ENCODE measurements at regions not wholly inside any gene's neighbourhood (a gene's known extent, or its start where the extent isn't known, plus 50 kb on each side); places are given as distances from the start of the nearest gene placed in this dataset.

- Histone ChIP-seq H3K36me3 (ENCODE audit: insufficient read depth, low read length) (no peaks in the 10 kb centered on the region), H3K9me3 (ENCODE audit: low read length) (no peaks in the 10 kb centered on the region), H3K4me3 (ENCODE audit: low read depth in 1 of 2, low read length in 2 of 2) (no peak overlapping the region), H3K4me1 (ENCODE audit: insufficient read depth, low read length) (no peaks in the 10 kb centered on the region), H3K9ac (ENCODE audit: low read length) (no peak overlapping the region), H3K27ac (ENCODE audit: low read depth, low read length) (no peak overlapping the region), H3K27me3 (ENCODE audit: control insufficient read depth in 1 of 2, insufficient read depth in 2 of 2, low read length in 2 of 2) (no peaks in the 10 kb centered on the region)
These were observed 404.4 kb upstream of the PDE3A start for GRCh38 chr12:19963972-19964371.

DNA sequence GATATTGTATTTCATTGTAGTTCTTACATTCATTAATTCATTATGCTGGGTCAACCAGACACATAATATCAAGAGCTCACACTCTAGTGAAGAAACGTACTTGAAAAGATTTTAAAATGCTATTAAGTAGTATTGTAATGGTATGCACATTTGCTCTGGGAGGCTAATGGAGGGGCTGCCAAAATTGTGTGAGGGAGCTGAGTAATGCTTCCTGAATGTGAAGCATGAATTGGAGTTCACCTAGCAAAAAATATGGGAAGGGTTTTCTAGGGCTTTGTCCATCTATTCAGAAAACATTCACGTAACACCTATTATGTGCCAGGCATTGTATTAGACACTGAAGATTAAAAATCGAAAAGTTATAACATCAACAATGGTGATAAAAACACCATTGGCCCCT is 403.8 kb upstream of the PDE3A start:
- H3K27me3 ChIP-seq (ENCODE audit: control insufficient read depth in 1 of 2, insufficient read depth in 2 of 2, low read length in 2 of 2), result no peaks in the 10 kb centered on the region
- no peak overlapping the region for H3K27ac ChIP-seq (ENCODE audit: low read depth, low read length)
- H3K9me3 ChIP-seq (ENCODE audit: low read length), result no peaks in the 10 kb centered on the region
- no peaks in the 10 kb centered on the region for H3K36me3 ChIP-seq (ENCODE audit: insufficient read depth, low read length)
- no peak overlapping the region for H3K9ac ChIP-seq (ENCODE audit: low read length)
- no peak overlapping the region for H3K4me3 ChIP-seq (ENCODE audit: low read depth in 1 of 2, low read length in 2 of 2)
- H3K4me1 ChIP-seq (ENCODE audit: insufficient read depth, low read length), result no peaks in the 10 kb centered on the region

DNA sequence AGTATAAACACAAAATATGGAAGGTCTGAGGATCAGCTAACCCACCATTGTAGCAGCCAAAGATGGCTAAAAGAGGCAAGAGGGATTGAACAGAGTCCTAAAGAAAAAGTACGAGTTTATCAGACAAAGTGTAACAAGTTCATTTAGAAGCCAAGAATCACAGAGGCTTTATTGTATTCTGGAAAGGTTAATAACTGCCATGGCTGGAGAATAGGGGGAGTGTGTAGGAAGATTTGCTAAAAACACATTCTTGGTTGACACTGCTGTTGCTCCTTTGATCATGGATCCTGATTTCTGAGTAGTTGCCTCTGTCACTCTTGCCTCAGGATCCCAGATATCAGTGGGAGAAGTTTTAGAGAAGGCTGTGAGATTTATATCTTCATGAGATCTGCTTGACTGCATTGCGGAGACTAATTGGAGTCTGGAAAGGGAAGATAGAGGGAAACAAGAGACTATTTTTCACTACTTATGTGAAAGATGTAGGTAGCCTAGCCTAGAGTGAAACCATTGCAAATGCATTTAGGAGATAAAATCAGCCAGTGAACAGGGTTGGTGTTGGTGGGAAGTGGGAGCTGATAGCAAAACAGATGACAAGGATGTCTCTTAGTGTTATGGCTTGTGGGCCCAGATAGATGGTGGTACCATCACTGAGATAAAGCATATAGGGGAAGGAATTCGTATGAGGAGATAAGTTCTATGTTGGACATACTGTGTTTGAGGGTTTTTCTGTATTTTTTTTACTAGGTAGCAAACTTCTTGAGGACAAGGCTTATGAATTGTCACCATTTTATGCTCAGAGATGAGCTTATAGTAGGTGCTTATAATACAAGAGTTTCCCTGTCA is 402.9 kb upstream of the PDE3A start:
- Histone ChIP-seq H3K9me3 (ENCODE audit: low read length) (no peaks in the 10 kb centered on the region), H3K4me1 (ENCODE audit: insufficient read depth, low read length) (peaks cover 4% of the 10 kb centered on the region), H3K27ac (ENCODE audit: low read depth, low read length) (peak overlapping the region; percentile 24), H3K36me3 (ENCODE audit: insufficient read depth, low read length) (no peaks in the 10 kb centered on the region), H3K4me3 (ENCODE audit: low read depth in 1 of 2, low read length in 2 of 2) (no peak overlapping the region), H3K27me3 (ENCODE audit: control insufficient read depth in 1 of 2, insufficient read depth in 2 of 2, low read length in 2 of 2) (no peaks in the 10 kb centered on the region), H3K9ac (ENCODE audit: low read length) (no peak overlapping the region)

DNA sequence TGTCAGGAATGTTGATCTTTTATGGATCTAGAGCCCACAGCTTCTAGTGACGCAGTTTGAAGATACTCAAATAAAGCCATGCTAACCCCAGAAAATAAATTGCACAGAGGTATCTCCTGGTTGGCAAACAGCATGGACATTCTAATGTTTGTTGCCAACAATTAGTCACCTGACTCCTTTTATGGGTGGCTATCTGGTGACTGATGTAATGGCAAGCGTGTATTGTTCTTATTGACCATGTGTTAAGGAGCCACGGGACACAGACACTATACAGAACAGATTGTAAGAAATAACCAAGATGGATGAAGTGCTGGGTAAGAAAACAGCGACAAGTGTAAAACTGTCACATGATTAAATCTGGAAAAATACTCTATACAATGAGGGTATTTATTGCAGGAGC is 401.3 kb upstream of the PDE3A start:
- no peaks in the 10 kb centered on the region for H3K27me3 ChIP-seq (ENCODE audit: control insufficient read depth in 1 of 2, insufficient read depth in 2 of 2, low read length in 2 of 2)
- no peak overlapping the region for H3K9ac ChIP-seq (ENCODE audit: low read length)
- H3K36me3 ChIP-seq (ENCODE audit: insufficient read depth, low read length), result no peaks in the 10 kb centered on the region
- H3K4me3 ChIP-seq (ENCODE audit: low read depth in 1 of 2, low read length in 2 of 2), result no peak overlapping the region
- H3K27ac ChIP-seq (ENCODE audit: low read depth, low read length), result no peak overlapping the region
- H3K4me1 ChIP-seq (ENCODE audit: insufficient read depth, low read length), result peaks cover 5% of the 10 kb centered on the region
- H3K9me3 ChIP-seq (ENCODE audit: low read length), result no peaks in the 10 kb centered on the region

DNA sequence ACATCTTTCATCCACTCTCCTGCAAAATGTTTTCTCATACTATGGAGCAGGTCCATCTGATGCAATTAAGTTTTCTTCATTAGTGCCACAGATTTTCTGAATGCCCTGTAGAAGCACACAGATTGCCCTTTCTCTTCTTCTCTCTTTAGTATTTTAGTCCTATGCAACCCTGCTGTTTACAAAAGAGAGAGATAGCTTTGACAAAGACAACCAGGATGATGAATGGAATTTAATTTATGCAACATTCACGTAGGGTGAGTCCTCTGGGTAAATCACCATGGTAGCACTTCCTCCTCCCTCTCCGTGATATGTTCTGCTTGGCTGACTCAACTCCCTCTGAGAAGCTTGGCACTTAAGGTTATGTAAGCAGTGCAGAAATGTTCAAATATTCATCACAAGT is 400.9 kb upstream of the PDE3A start:
- no peak overlapping the region for H3K4me3 ChIP-seq (ENCODE audit: low read depth in 1 of 2, low read length in 2 of 2)
- H3K4me1 ChIP-seq (ENCODE audit: insufficient read depth, low read length), result peaks cover 5% of the 10 kb centered on the region
- H3K36me3 ChIP-seq (ENCODE audit: insufficient read depth, low read length), result no peaks in the 10 kb centered on the region
- no peaks in the 10 kb centered on the region for H3K9me3 ChIP-seq (ENCODE audit: low read length)
- H3K27me3 ChIP-seq (ENCODE audit: control insufficient read depth in 1 of 2, insufficient read depth in 2 of 2, low read length in 2 of 2), result no peaks in the 10 kb centered on the region
- H3K9ac ChIP-seq (ENCODE audit: low read length), result no peak overlapping the region
- H3K27ac ChIP-seq (ENCODE audit: low read depth, low read length), result no peak overlapping the region

- Histone ChIP-seq H3K36me3 (ENCODE audit: insufficient read depth, low read length) (no peaks in the 10 kb centered on the region), H3K4me1 (ENCODE audit: insufficient read depth, low read length) (peaks cover 5% of the 10 kb centered on the region), H3K27ac (ENCODE audit: low read depth, low read length) (no peak overlapping the region)
These were observed 398.2 kb upstream of the PDE3A start for GRCh38 chr12:19970116-19970515.

GRCh38 chr12:19970821-19971220 is 397.5 kb upstream of the PDE3A start:
- no peaks in the 10 kb centered on the region for H3K9me3 ChIP-seq (ENCODE audit: low read length)
- H3K4me1 ChIP-seq (ENCODE audit: insufficient read depth, low read length), result peaks cover 5% of the 10 kb centered on the region
- H3K9ac ChIP-seq (ENCODE audit: low read length), result no peak overlapping the region
- H3K27me3 ChIP-seq (ENCODE audit: control insufficient read depth in 1 of 2, insufficient read depth in 2 of 2, low read length in 2 of 2), result no peaks in the 10 kb centered on the region
- no peak overlapping the region for H3K27ac ChIP-seq (ENCODE audit: low read depth, low read length)
- H3K4me3 ChIP-seq (ENCODE audit: low read depth in 1 of 2, low read length in 2 of 2), result no peak overlapping the region
- H3K36me3 ChIP-seq (ENCODE audit: insufficient read depth, low read length), result no peaks in the 10 kb centered on the region

More at GRCh38 chr12:19970116-19970515, 398.2 kb upstream of the PDE3A start:
- no peak overlapping the region for H3K4me3 ChIP-seq (ENCODE audit: low read depth in 1 of 2, low read length in 2 of 2)
- H3K9me3 ChIP-seq (ENCODE audit: low read length), result no peaks in the 10 kb centered on the region
- no peaks in the 10 kb centered on the region for H3K27me3 ChIP-seq (ENCODE audit: control insufficient read depth in 1 of 2, insufficient read depth in 2 of 2, low read length in 2 of 2)
- H3K9ac ChIP-seq (ENCODE audit: low read length), result no peak overlapping the region

GRCh38 chr12:19971361-19972280 is 396.7 kb upstream of the PDE3A start:
- Histone ChIP-seq H3K27me3 (ENCODE audit: control insufficient read depth in 1 of 2, insufficient read depth in 2 of 2, low read length in 2 of 2) (no peaks in the 10 kb centered on the region), H3K27ac (ENCODE audit: low read depth, low read length) (no peak overlapping the region), H3K36me3 (ENCODE audit: insufficient read depth, low read length) (no peaks in the 10 kb centered on the region), H3K9ac (ENCODE audit: low read length) (no peak overlapping the region), H3K4me3 (ENCODE audit: low read depth in 1 of 2, low read length in 2 of 2) (no peak overlapping the region), H3K9me3 (ENCODE audit: low read length) (no peaks in the 10 kb centered on the region), H3K4me1 (ENCODE audit: insufficient read depth, low read length) (peaks cover 5% of the 10 kb centered on the region)

- H3K27ac ChIP-seq (ENCODE audit: low read depth, low read length), result no peak overlapping the region
- H3K4me3 ChIP-seq (ENCODE audit: low read depth in 1 of 2, low read length in 2 of 2), result no peak overlapping the region
- peaks cover 5% of the 10 kb centered on the region for H3K4me1 ChIP-seq (ENCODE audit: insufficient read depth, low read length)
- no peaks in the 10 kb centered on the region for H3K36me3 ChIP-seq (ENCODE audit: insufficient read depth, low read length)
- H3K27me3 ChIP-seq (ENCODE audit: control insufficient read depth in 1 of 2, insufficient read depth in 2 of 2, low read length in 2 of 2), result no peaks in the 10 kb centered on the region
- no peaks in the 10 kb centered on the region for H3K9me3 ChIP-seq (ENCODE audit: low read length)
- no peak overlapping the region for H3K9ac ChIP-seq (ENCODE audit: low read length)
These were observed 395.7 kb upstream of the PDE3A start for GRCh38 chr12:19972325-19973288.

GRCh38 chr12:19978193-19978592 is 390.1 kb upstream of the PDE3A start:
- Histone ChIP-seq H3K27ac (ENCODE audit: low read depth, low read length) (no peak overlapping the region), H3K9ac (ENCODE audit: low read length) (no peak overlapping the region), H3K27me3 (ENCODE audit: control insufficient read depth in 1 of 2, insufficient read depth in 2 of 2, low read length in 2 of 2) (no peaks in the 10 kb centered on the region), H3K9me3 (ENCODE audit: low read length) (no peaks in the 10 kb centered on the region), H3K4me3 (ENCODE audit: low read depth in 1 of 2, low read length in 2 of 2) (no peak overlapping the region), H3K4me1 (ENCODE audit: insufficient read depth, low read length) (no peaks in the 10 kb centered on the region), H3K36me3 (ENCODE audit: insufficient read depth, low read length) (no peaks in the 10 kb centered on the region)

DNA sequence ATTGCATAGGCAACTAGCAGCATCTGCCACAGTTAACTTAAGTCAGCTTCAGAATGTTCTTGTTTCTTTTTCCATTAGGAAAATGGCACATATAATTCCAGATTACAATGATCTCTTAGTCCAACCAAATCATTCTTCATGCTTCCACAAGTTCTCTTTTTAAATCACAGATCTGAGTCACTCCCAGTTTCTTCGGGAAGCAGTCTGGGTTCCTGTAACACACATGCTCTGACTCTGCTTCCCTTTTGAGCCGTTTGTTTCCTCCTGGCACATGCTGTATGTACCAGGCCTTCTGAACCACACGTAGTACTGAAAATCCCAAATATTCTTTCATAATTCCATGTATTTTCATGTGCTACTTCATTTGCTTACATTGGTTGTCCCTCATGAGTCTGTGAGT is 388.8 kb upstream of the PDE3A start:
- H3K27me3 ChIP-seq (ENCODE audit: control insufficient read depth in 1 of 2, insufficient read depth in 2 of 2, low read length in 2 of 2), result no peaks in the 10 kb centered on the region
- H3K36me3 ChIP-seq (ENCODE audit: insufficient read depth, low read length), result no peaks in the 10 kb centered on the region
- no peaks in the 10 kb centered on the region for H3K4me1 ChIP-seq (ENCODE audit: insufficient read depth, low read length)
- H3K9ac ChIP-seq (ENCODE audit: low read length), result no peak overlapping the region
- no peaks in the 10 kb centered on the region for H3K9me3 ChIP-seq (ENCODE audit: low read length)
- no peak overlapping the region for H3K4me3 ChIP-seq (ENCODE audit: low read depth in 1 of 2, low read length in 2 of 2)
- H3K27ac ChIP-seq (ENCODE audit: low read depth, low read length), result no peak overlapping the region

All from muscle layer of colon (tissue), 2 donors.